HG03066 (cell line): ENCODE measurements at regions not wholly inside any gene's neighbourhood (a gene's known extent, or its start where the extent isn't known, plus 50 kb on each side); places are given as distances from the start of the nearest gene placed in this dataset.

Experiments
- ATAC-seq: cut with Tn5 transposase; IDR thresholded peaks from one replicate; pipeline ENCODE4 v1.9.1; 2021; ENCODE audit warnings: low read depth; ENCODE audit not compliant: unreplicated experiment

DNA sequence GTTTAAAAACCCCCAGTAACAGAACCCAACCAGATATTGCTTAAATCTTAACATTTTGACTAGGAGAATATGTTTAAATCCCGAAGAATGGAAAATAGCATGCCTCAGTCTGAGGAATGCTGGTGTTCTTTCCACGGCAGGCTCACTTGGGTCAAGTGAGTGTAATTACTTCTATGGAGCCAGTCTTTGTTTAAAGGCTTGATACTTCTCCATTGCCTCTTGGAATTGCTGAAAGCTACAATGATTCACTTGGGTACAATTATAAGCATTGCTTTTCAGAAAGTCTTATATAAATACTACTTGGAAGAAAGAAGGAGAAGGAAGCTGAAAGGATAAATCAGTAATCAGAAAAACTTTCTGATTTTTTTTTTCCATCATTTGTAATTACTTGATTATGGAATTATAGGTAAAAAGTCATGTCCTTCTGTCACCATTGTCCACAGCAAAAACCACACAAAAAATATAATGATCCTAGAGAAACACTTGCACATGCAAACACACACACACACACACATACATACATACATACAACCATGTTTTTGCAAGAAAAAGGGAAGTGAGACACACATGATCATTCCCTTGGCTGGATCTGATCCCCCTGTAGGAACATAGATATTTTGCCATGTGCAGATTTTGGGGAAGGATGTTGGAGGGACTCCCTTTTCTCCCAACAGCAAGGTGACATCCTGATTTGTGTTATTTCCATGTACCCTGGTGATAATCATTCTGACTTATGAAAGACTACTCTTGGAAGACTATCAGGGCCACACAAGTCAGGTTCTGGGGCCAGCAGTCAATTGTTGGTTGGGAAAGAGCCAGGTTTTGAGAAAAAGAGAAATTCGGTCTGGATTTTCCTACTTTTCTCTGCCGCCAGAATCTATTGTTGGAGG is 396.0 kb upstream of the BTBD3 start:
- ATAC-seq = no peak

DNA sequence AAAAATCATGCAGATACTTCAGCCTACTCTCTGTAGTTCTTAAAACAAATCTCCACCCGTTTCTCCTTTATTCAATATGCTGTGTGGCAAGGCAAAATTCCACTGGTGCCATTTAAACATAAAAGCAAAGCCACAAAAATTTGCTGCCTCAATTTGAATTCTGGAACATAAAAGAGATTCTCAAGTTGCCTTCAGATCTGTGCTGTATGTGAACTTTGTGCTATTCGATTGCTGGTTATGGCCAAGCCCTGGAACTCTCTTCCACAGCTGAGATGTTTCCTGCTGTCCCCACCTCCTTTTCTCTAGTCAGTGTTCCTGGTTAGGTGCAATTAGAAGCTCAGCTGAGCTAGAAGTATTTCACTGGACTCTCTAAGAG is 395.3 kb upstream of the BTBD3 start:
- ATAC-seq = no peak

DNA sequence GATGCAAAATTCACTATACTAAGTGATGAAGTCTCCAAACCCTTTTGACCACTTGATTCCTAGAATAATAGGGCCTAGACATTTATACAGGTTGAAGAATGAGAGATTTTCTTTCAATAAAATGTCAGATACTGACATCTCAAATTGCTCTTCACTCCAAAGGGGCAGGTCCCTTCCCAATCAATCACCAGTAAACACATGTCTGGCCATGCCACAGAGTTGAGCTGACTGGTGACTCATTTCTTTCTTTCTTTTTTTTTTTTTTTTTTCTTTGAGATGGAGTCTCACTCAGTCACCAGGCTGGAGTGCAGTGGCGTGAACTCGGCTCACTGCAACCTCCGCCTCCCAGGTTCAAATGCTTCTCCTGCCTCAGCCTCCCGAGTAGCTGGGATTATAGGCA is 388.6 kb upstream of the BTBD3 start:
- ATAC-seq = no peak

GRCh38 chr20:11537032-11537431 is 380.7 kb upstream of the BTBD3 start:
- no peak for ATAC-seq

GRCh38 chr20:11539450-11539849 is 378.2 kb upstream of the BTBD3 start:
- no peak for ATAC-seq

GRCh38 chr20:11540558-11540957 is 377.1 kb upstream of the BTBD3 start:
- no peak for ATAC-seq

GRCh38 chr20:11542645-11543044 is 375.0 kb upstream of the BTBD3 start:
- no peak for ATAC-seq

DNA sequence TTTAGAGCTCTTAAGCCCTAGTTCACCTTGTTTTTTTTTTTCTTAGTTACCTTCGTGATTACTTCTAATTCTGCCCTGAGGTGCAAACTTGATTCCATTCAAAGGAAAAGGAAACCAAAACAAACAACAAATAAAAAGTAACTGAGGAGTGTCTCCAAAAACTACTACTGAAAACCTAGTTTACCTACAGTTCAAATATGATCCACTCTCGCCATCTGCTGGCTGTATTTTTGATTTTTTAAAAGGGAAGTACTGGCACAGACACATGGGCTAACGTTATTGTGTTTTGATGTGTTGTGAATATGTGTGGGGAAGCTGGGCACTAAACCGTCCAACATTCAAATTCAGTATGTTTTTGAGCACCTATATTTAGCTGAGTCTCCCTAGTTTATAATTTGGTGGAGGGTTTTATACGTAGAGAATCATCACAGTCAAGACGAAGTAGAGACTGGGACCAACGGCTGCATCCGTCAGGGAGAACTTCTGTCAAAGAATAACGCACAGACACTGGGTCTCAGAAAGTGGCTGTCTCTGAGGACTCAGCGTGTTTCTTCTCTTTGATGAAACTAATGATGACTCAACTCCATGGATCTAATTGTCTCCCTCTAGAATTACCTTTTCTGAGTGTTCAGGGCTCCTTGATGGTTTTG is 373.5 kb upstream of the BTBD3 start:
- peak; percentile 85 for ATAC-seq

- no peak for ATAC-seq
Observed at GRCh38 chr20:11546939-11547338, 370.8 kb upstream of the BTBD3 start.

DNA sequence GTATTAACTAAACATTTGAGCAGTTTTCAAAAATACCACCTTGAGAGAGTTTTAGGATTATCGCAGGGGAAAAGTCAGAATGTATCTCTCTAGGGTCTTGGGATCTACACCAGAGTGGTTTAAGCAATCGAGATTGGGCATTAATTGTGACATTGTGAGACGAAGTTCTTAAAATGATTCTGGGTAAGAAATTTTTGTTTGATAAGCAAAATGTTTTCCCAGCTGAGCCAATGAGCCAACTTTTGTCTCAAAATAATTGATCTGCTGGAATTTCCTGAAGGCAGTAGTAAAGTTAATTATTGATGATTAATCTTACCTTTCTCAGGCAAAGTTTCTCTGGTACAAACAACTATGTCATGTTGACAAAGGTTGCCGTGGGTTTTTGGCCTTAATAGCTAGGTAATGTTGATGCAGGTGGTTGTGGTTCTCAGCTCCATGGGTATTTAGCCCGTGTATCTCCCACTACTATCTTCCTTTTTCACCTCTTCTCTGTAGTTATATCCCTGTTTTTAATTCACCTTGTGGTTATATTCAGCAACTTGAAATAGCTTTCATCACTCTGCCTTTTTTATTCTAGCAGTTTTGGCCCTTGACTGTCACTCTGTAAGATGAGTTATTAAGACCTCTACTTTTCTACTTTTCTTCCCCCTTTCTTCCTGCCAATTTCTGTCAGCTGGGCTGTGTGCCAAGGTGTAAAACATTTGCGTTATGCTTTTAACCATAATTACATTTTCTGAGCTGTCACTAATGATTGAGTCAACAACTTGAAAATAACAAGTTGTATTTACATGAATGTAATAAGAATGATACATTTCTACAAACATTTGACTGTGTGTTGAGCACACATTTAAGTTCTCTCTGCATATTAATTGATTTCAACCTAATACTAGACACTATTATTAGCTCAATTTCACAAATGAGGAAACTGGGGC is 368.3 kb upstream of the BTBD3 start:
- ATAC-seq = no peak

GRCh38 chr20:11550657-11551338 is 366.9 kb upstream of the BTBD3 start:
- no peak for ATAC-seq

DNA sequence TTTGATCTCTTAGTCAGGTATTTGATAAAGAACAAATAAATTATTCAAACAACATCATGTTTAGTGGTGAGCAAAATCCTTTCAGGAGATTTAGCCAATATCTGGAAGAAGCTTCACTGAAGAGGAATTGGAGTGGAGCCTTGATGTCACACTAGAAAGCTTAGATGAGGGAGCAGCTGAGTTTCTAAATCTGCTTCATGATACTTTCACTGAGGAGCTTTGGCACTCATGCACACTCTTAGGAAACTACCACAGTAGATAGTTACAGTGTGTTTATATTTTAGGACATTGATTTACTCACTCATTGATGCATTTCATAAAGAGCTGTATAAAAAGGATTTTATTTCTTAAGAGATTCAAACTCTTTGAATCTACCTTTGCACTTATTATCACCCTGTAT is 366.2 kb upstream of the BTBD3 start:
- ATAC-seq = no peak

- no peak for ATAC-seq
Observed at GRCh38 chr20:11553603-11554002, 364.1 kb upstream of the BTBD3 start.

DNA sequence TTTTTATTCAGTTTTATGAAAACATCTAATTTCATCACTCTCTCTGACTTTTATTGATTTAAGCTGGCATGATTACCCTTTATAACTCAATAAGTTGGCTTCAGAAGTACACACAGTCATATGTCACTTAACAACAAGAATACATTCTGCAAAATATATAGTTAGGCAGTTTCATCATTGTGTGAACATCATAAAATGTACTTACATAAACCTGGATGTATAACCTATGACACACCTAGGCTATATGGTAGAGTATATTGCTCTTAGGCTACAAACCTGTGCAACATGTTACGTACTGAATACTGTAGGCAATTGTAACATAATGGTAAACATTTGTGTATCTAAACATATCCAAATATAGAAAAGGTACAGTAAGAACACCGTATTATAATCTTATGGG is 362.2 kb upstream of the BTBD3 start:
- no peak for ATAC-seq

DNA sequence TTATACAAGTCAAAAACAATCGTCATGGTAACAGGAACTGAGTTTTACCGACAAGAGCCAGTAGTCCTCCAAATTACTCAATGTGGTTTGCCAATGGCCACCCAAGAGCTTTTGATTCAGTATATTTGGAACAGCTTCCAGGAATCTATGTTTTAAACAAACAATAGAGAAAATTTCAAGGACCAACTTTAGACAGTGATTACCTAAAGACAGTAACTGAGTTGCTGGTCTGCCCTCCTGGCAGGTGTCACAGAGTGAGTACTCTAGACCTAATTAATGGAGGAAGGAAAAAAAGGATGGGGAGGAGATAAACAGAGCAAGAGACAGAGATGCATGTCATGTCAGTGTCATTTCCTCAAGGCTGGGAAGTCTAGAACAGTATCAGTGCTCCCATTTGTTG is 361.3 kb upstream of the BTBD3 start:
- no peak for ATAC-seq

- ATAC-seq = no peak
Observed at GRCh38 chr20:11564491-11564890, 353.2 kb upstream of the BTBD3 start.

- ATAC-seq = no peak
Observed at GRCh38 chr20:11569163-11569562, 348.5 kb upstream of the BTBD3 start.

DNA sequence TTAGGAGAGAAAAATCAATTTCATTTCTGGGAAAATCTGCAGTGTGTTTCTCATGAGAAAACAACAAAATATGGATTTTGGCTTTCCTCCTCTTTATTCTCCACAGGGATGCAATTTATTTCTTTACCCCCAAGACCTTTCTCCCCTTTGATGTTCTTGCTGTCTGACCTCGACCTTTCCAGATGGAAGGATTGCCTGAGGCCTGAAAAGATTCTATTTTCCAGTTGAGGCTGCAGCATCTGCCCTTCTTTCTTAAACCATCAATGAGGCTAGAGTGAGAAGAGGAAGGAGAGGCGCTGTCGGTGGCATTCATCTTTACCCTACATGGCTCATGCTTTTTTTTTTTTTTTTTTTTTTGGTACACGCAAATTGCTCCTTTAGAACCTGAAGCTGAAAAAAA is 344.2 kb upstream of the BTBD3 start:
- no peak for ATAC-seq

- ATAC-seq = no peak
Observed at GRCh38 chr20:11581271-11581670, 336.4 kb upstream of the BTBD3 start.

DNA sequence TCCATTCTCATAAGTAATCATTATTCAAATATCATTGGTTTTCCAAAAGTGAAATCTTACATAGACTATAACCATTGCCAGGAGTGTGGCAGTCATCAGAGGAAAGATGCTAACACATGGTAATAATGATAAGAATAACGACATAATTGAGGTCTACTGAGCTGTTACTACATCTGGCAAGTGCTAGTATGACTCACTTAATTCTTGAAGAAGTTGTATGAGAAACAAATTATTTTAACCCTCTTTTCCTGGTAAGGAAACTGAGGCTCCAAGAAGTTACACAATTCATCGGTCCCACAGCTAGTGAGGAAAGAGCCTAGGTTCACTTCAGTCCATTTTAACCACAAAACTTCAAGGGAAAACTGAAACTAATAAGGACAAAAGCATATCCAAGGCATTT is 335.6 kb upstream of the BTBD3 start:
- ATAC-seq = no peak
